Amniotic epithelial cell (primary cell): ENCODE measurements at regions not wholly inside any gene's neighbourhood (a gene's known extent, or its start where the extent isn't known, plus 50 kb on each side); places are given as distances from the start of the nearest gene placed in this dataset.
"Not testable (repeated sequence)": the region's sequence is repeated elsewhere in the genome, so short reads cannot be mapped to it uniquely, and the experiment has no call there.

Source experiments
- DNase-seq: peaks from one replicate; pipeline ENCODE4 v3.0.0-alpha.2; 2010; ENCODE audit warnings: low read depth

GRCh38 chr1:219726480-219727272 is 113.8 kb upstream of the ZC3H11B start:
- DNase-seq = no peak

DNA sequence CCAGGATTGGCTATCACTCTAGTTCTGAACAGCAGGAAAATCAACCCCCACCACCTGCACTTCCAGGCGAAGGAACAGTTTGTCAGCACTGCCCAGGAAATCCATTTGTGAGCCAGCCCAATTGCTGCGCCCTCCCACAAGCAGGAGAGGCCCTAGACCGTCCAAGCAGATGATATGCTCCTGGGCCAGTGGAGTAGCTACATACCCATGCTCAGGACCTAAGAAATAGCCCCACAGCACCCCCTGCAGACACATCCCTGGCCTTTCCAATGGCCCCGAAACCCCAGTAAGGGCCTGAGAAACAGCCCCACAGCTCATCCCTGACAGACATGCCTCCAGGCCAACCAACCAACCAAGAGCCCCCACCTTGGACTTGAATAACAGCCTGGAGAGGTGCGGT is 111.5 kb upstream of the ZC3H11B start:
- no peak for DNase-seq

DNA sequence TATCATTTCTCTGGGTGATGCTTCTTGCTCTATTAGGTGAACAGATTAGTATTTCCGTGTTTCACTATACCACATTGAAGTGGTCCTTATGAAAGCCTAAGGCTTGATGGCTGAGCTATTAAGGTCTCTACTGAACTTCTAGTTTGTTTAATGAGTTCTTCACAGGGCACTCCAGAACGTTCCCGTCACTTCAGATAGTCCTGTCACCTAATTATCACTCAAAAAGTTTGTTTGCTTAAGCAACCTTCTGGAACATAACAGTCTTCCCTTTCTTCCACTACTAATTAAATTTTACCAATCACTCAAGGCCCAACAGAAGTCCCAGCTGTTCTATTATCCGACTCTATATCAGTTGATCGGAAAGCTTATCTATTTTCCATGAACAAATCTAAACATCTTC is 104.6 kb upstream of the ZC3H11B start:
- no peak for DNase-seq

GRCh38 chr1:219716611-219717114 is 103.8 kb upstream of the ZC3H11B start:
- peak; percentile 54 for DNase-seq

GRCh38 chr1:219713981-219714381 is 101.1 kb upstream of the ZC3H11B start:
- no peak for DNase-seq

- no peak for DNase-seq
These were observed 99.6 kb upstream of the ZC3H11B start for GRCh38 chr1:219712506-219712905.

DNA sequence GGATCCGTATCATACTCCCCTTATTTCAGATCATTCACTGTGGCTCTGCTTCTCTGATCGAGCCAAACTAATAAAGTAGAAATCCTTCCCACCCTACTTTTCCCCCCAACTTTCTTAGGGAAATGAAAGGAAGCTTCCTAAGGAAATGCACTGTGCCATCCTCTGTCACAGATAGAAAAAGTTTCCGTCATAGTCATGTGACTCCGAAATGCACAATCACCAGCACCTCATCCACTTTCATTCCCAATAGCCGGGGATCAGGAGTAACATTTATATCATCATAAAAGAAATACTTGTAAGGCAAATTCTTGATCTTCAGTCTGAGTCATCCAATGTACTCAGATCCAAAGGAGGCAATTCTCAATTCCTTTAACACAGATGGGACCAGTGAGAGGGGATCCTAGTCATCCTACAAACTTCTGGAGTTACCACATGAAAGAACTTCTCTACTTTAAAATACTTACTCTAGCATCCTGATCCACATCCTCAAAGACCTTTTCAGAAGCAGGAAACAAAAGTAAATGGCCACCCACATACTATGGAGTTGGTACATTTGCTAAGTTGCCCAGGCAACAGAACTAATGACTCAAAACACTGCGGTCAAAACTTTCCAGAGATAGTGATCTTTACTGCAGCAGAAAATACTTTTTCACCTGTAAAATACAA is 97.8 kb upstream of the ZC3H11B start:
- peak; percentile 91 for DNase-seq

GRCh38 chr1:219708919-219709543 is 96.1 kb upstream of the ZC3H11B start:
- DNase-seq = peak; percentile 38

- not testable (repeated sequence) for DNase-seq
These were observed 95.0 kb upstream of the ZC3H11B start for GRCh38 chr1:219707885-219708284.

GRCh38 chr1:219704331-219704730 is 91.4 kb upstream of the ZC3H11B start:
- DNase-seq = peak; percentile 66

GRCh38 chr1:219703368-219703639 is 90.4 kb upstream of the ZC3H11B start:
- peak; percentile 23 for DNase-seq

DNA sequence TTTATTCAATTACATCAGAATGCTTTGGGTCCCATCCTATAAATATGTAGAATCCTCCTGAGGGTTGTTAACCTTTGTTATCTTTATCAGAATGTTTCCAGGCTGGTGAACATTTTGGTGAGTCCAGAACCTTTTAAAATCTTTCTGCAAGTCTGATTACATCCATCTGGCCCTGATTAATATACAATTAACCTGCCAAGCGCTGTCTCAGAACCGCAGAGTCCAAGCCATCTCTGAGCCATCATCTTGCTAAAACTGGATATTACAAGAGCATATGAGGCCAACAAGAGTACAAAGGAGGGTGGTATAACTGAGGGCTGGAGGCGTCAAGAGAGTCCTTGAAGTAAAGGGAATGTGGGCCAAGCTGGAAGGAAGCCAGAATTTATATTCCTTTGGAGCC is 88.6 kb upstream of the ZC3H11B start:
- no peak for DNase-seq

DNA sequence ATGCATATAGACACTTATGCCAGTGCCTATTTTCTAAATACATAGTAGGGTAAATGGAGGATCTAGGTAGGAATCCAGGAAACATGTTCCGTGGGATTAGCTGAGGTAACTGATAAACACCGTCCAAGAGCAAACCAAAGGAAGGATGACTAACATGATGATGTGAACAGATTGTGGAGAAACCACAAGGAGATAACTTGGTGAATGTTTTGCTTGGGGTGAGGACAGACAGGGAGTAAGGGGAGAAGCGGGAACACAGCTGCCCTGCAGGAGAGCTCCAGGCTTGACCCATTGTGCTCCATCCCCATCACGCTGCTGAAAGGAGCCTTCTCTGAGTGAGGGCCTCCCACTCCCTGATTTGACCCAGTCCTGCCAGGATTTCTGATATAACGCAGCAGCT is 87.0 kb upstream of the ZC3H11B start:
- DNase-seq = peak; percentile 100

GRCh38 chr1:219697682-219698081 is 84.8 kb upstream of the ZC3H11B start:
- peak; percentile 60 for DNase-seq

DNA sequence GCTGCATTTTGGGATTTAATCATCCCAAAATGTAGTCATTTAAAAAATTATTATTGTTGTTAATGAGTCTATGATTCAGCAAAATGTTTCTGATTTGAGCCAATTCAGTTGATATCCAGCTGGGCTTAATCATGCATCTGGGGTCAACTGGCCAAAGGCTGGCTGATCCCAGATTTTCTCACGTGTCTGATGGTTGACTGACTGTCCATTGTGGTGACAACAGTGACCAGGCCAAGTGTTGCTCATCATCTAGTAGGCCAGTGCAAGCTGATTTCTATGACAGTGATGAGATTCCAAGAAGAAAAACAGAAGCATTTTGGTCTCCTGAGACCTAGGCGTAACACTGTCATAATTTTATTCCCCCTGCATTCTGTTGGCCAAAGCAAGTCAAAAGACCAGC is 80.1 kb upstream of the ZC3H11B start:
- no peak for DNase-seq

GRCh38 chr1:219689774-219690173 is 76.9 kb upstream of the ZC3H11B start:
- no peak for DNase-seq

GRCh38 chr1:219687779-219688178 is 74.9 kb upstream of the ZC3H11B start:
- DNase-seq = no peak

DNA sequence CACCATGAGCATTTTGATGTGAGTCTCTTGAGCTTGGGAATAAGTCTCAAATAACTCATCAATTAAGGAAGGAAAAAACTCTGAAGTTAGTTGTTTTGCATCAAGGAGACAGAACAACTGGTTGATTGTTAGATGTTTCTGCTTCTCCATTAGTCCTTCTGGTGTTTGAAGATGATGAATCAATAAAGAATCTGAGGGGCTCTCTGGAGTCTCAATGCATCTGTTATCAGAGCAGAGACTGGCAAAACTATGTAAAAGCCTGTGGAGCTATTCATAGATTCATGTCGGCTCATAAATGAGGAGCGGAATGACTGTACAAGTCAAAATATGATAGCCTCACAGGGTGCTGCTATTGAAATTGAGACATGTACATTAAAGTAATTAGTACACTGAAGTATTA is 73.3 kb upstream of the ZC3H11B start:
- DNase-seq = no peak

DNA sequence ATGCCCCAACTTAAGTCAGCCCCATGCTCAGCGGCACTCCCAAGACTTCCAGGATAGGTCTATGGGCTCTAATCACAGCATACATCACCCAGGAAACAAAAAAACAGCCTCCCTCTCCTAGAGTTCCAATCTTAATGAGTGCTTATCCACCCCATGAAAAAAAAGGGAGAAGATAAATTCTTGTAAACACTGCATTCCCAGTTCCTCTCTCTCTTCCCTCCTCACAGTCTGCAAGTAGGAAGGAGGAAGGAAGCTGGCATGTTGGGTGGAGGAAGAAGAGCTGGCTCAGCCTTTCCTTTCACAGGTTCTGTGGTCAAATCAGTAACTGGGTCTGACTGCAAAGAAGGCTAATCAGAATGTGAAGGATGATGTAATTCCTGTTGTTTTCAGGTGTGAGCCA is 69.9 kb upstream of the ZC3H11B start:
- DNase-seq = no peak

GRCh38 chr1:219681876-219682275 is 69.0 kb upstream of the ZC3H11B start:
- no peak for DNase-seq

GRCh38 chr1:219676012-219676765 is 63.3 kb upstream of the ZC3H11B start:
- no peak for DNase-seq

GRCh38 chr1:219670426-219671149 is 57.7 kb upstream of the ZC3H11B start:
- DNase-seq = no peak
